PC-3 (cell line): ENCODE measurements at regions not wholly inside any gene's neighbourhood (a gene's known extent, or its start where the extent isn't known, plus 50 kb on each side); places are given as distances from the start of the nearest gene placed in this dataset.

Source experiments
- ATAC-seq: fragments of 200-7000 bp; cut with Tn5 transposase; 2 replicates; pipeline ENCODE4 v1.9.1; 2020; ENCODE audit warnings: mild to moderate bottlenecking, moderate library complexity
- BruUV-seq: library from RNA; stranded (reverse); fragments of 400-500 nt; replicated peaks from 2 replicates; lab custom pipeline; 2021; lab: Mats Ljungman, UMichigan
- CTCF ChIA-PET: fragments of 300-600 bp; sonication (Branson Sonifier 250); formaldehyde crosslinking; loops from one replicate; lab custom pipeline; 2022; ENCODE audit warnings: antibody characterized with exemption; lab: Charles Lee
- POLR2A ChIA-PET: fragments of 300-600 bp; sonication (Branson Sonifier 250); formaldehyde crosslinking; loops from one replicate; lab custom pipeline; 2022; ENCODE audit warnings: antibody characterized with exemption; ENCODE audit not compliant: unreplicated experiment; lab: Charles Lee
- DNase-seq: peaks from one replicate; pipeline ENCODE4 v3.0.0-alpha.2; 2015
- H2AFZ ChIP-seq: fragments of 300-600 bp; sonication (generic); 2 replicates; pipeline ENCODE4 v1.6.0; 2016; ENCODE audit warnings: antibody characterized with exemption, low read length
- H3F3A ChIP-seq: fragments of 300-600 bp; sonication (generic); one replicate; pipeline ENCODE4 v1.6.0; 2017; ENCODE audit warnings: antibody characterized with exemption, low read length, control low read depth, mild to moderate bottlenecking; ENCODE audit not compliant: unreplicated experiment
- H3K27ac ChIP-seq: fragments of 300-600 bp; sonication (generic); 2 replicates; pipeline ENCODE4 v1.5.1; 2016; ENCODE audit warnings: mild to moderate bottlenecking, low read length
- H3K27me3 ChIP-seq: fragments of 300-600 bp; sonication (generic); 2 replicates; pipeline ENCODE4 v1.6.1; 2016; ENCODE audit warnings: low read length, mixed read lengths
- H3K36me3 ChIP-seq: fragments of 300-600 bp; sonication (generic); 2 replicates; pipeline ENCODE4 v1.6.1; 2016; ENCODE audit warnings: low read depth, mixed run types, low read length, mixed read lengths
- H3K4me1 ChIP-seq: fragments of 300-600 bp; sonication (generic); 2 replicates; pipeline ENCODE4 v1.5.1; 2016; ENCODE audit warnings: low read length; ENCODE audit not compliant: insufficient read depth
- H3K4me2 ChIP-seq: fragments of 300-600 bp; sonication (generic); 2 replicates; pipeline ENCODE4 v1.6.0; 2016; ENCODE audit warnings: low read length
- H3K4me3 ChIP-seq: fragments of 300-600 bp; sonication (generic); 2 replicates; pipeline ENCODE4 v1.5.1; 2016; ENCODE audit warnings: mild to moderate bottlenecking, low read length, mixed read lengths
- H3K79me2 ChIP-seq: fragments of 300-600 bp; sonication (generic); 2 replicates; pipeline ENCODE4 v1.6.1; 2017; ENCODE audit warnings: low read length, mixed read lengths
- H3K9ac ChIP-seq: fragments of 300-600 bp; sonication (generic); 2 replicates; pipeline ENCODE4 v1.6.0; 2016; ENCODE audit warnings: mild to moderate bottlenecking, low read length
- H3K9me2 ChIP-seq: fragments of 300-600 bp; sonication (generic); replicated peaks from 2 replicates; pipeline ENCODE4 v1.6.1; 2016; ENCODE audit warnings: mixed run types, low read length, mixed read lengths
- H3K9me3 ChIP-seq: fragments of 300-600 bp; sonication (generic); 2 replicates; pipeline ENCODE4 v1.6.1; 2016; ENCODE audit warnings: low read length, mixed read lengths
- H4K20me1 ChIP-seq: fragments of 300-600 bp; sonication (generic); 2 replicates; pipeline ENCODE4 v1.6.1; 2016; ENCODE audit warnings: low read length, mixed read lengths
- CTCF ChIP-seq: fragments of 300-600 bp; sonication (generic); conservative IDR thresholded peaks from 2 replicates; pipeline ENCODE4 v1.5.1; 2017; ENCODE audit warnings: antibody characterized with exemption, low read depth, mild to moderate bottlenecking, low read length
- EZH2 ChIP-seq: fragments of 300-600 bp; sonication (generic); IDR thresholded peaks from one replicate; pipeline ENCODE4 v1.6.1; 2017; ENCODE audit warnings: antibody characterized with exemption, mild to moderate bottlenecking, low read length; ENCODE audit not compliant: unreplicated experiment
- EZH2phosphoT487 ChIP-seq: fragments of 300-600 bp; sonication (generic); IDR thresholded peaks from 2 replicates; pipeline ENCODE4 v1.6.1; 2018; ENCODE audit warnings: mild to moderate bottlenecking, antibody characterized with exemption, low read length, borderline replicate concordance
- intact Hi-C: fragments of 100-400 bp; cut with micrococcal nuclease; formaldehyde crosslinking; loops from 2 replicates; pipeline ENCODE4 v1.9.0; 2023

DNA sequence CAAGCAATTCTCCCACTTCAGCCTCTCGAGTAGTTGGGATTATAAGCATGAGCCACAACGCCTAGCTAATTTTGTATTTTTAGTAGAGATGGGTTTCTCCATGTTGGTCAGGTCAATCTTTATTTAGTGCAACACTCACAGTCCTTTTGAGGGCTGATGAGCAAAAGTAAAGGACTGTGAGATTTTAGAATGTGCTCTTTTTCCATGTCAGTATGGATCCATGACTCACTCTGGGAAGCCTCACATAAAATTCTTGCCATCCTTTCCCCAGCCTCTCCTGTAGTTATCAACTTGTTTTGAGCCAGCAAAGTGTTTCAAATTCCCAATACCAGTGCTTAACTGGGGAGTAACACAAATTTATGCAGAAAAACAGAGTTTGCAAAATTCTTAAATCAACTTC, 135.8 kb upstream of the CXCL12 start:
- Histone ChIP-seq H3K4me3 (no peak overlapping the region), H2AFZ (no peak overlapping the region), H3K4me1 (no peaks in the 10 kb centered on the region), H3K9me2 (no peaks in the 10 kb centered on the region), H4K20me1 (no peaks in the 10 kb centered on the region), H3K4me2 (no peak overlapping the region), H3K9me3 (no peaks in the 10 kb centered on the region), H3K36me3 (no peaks in the 10 kb centered on the region), H3K27ac (no peak overlapping the region), H3K9ac (no peak overlapping the region), H3F3A (no peaks in the 10 kb centered on the region), H3K79me2 (no peaks in the 10 kb centered on the region), H3K27me3 (0 out of 2 replicates have a peak, but pooled peaks cover 9% of the 10 kb centered on the region)
- no TSS peak for BruUV-seq
- intact Hi-C loops, result no loop called here
- no peak for ATAC-seq
- CTCF ChIA-PET, result no interaction called here
- TF ChIP-seq CTCF (no peak), EZH2 (no peak), EZH2phosphoT487 (no peak)
- POLR2A ChIA-PET, result no interaction called here
- DNase-seq, result no peak

DNA sequence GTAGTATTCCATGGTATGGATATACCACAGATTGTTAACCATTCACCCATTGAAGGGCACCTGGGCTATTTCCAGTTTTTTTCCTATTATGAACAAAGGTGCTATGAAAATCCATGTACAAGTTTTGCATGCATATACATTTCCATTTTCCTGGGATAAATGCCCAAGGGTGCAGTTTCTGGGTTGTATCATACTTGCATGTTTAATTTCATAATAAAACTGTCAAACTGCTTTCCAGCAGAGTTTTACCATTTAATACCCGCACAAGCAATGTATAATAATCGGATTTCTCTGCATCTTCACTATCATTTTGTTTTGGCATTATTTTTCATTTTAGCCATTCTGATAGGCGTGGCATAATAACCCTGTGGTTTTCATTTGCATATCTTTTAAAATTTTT, 154.3 kb upstream of the CXCL12 start:
- intact Hi-C loops, result no loop called here
- ATAC-seq, result no peak

More for the DNA sequence above, 154.3 kb upstream of the CXCL12 start:
- 0 out of 2 replicates have a peak, but pooled peaks cover 3% of the 10 kb centered on the region for H3K27me3 ChIP-seq
- H2AFZ ChIP-seq, result no peak overlapping the region
- CTCF ChIA-PET, result no interaction called here
- H3K79me2 ChIP-seq, result no peaks in the 10 kb centered on the region
- DNase-seq, result no peak
- no peaks in the 10 kb centered on the region for H3K4me1 ChIP-seq
- no TSS peak for BruUV-seq
- POLR2A ChIA-PET, result no interaction called here
- H3K9me3 ChIP-seq, result 0 out of 2 replicates have a peak, but pooled peaks cover 3% of the 10 kb centered on the region
- no peaks in the 10 kb centered on the region for H3K36me3 ChIP-seq
- no peak overlapping the region for H3K4me3 ChIP-seq
- no peaks in the 10 kb centered on the region for H3K9me2 ChIP-seq
- TF ChIP-seq EZH2 (no peak), EZH2phosphoT487 (no peak), CTCF (no peak)
- no peak overlapping the region for H3K27ac ChIP-seq
- H3K4me2 ChIP-seq, result no peak overlapping the region
- no peaks in the 10 kb centered on the region for H3F3A ChIP-seq
- no peak overlapping the region for H3K9ac ChIP-seq
- H4K20me1 ChIP-seq, result no peaks in the 10 kb centered on the region
